SHP77 treated with DMSO at 0.1 percent for 48 hours (cell line): ENCODE measurements at regions not wholly inside any gene's neighbourhood (a gene's known extent, or its start where the extent isn't known, plus 50 kb on each side); places are given as distances from the start of the nearest gene placed in this dataset.

Experiments
- DNase-seq: peaks from one replicate; lab custom pipeline; 2025; lab: John Stamatoyannopoulos, UW

GRCh38 chr1:187079330-187079729, 250.6 kb downstream of the PLA2G4A start:
- no peak for DNase-seq

- DNase-seq: no peak
These were observed 262.9 kb downstream of the PLA2G4A start for GRCh38 chr1:187091666-187092065.

GRCh38 chr1:187092104-187092503, 263.4 kb downstream of the PLA2G4A start:
- DNase-seq: no peak

- no peak for DNase-seq
These were observed 267.9 kb downstream of the PLA2G4A start for GRCh38 chr1:187096689-187097088.

- no peak for DNase-seq
These were observed 281.6 kb downstream of the PLA2G4A start for GRCh38 chr1:187110351-187110750.

GRCh38 chr1:187114792-187115191, 286.0 kb downstream of the PLA2G4A start:
- no peak for DNase-seq

- DNase-seq: no peak
These were observed 292.9 kb downstream of the PLA2G4A start for GRCh38 chr1:187121661-187122060.

- no peak for DNase-seq
These were observed 293.8 kb downstream of the PLA2G4A start for GRCh38 chr1:187122566-187122965.

GRCh38 chr1:187129132-187129531, 300.4 kb downstream of the PLA2G4A start:
- no peak for DNase-seq

- DNase-seq: no peak
These were observed 315.0 kb downstream of the PLA2G4A start for GRCh38 chr1:187143783-187144182.

- DNase-seq: no peak
These were observed 317.6 kb downstream of the PLA2G4A start for GRCh38 chr1:187146388-187146787.

GRCh38 chr1:187151555-187151954, 322.8 kb downstream of the PLA2G4A start:
- no peak for DNase-seq

GRCh38 chr1:187153047-187153446, 324.3 kb downstream of the PLA2G4A start:
- DNase-seq: no peak

- DNase-seq: no peak
These were observed 328.4 kb downstream of the PLA2G4A start for GRCh38 chr1:187157115-187157514.

- DNase-seq: no peak
These were observed 328.8 kb downstream of the PLA2G4A start for GRCh38 chr1:187157552-187157951.

- no peak for DNase-seq
These were observed 338.8 kb downstream of the PLA2G4A start for GRCh38 chr1:187167555-187167954.

- DNase-seq: no peak
These were observed 339.5 kb downstream of the PLA2G4A start for GRCh38 chr1:187168297-187168696.

- DNase-seq: no peak
These were observed 356.6 kb downstream of the PLA2G4A start for GRCh38 chr1:187185389-187185788.

- no peak for DNase-seq
These were observed 368.9 kb downstream of the PLA2G4A start for GRCh38 chr1:187197685-187198084.

GRCh38 chr1:187203257-187203656, 374.5 kb downstream of the PLA2G4A start:
- DNase-seq: no peak

GRCh38 chr1:187212377-187212776, 383.6 kb downstream of the PLA2G4A start:
- no peak for DNase-seq

GRCh38 chr1:187226396-187226795, 397.6 kb downstream of the PLA2G4A start:
- DNase-seq: no peak

GRCh38 chr1:187228790-187229189, 400.0 kb downstream of the PLA2G4A start:
- no peak for DNase-seq

GRCh38 chr1:187229496-187229895, 400.7 kb downstream of the PLA2G4A start:
- no peak for DNase-seq

GRCh38 chr1:187234706-187235105, 406.0 kb downstream of the PLA2G4A start:
- no peak for DNase-seq
